ENCODE measurements at regions not wholly inside any gene's neighbourhood (a gene's known extent, or its start where the extent isn't known, plus 50 kb on each side); places are given as distances from the start of the nearest gene placed in this dataset.

DNA sequence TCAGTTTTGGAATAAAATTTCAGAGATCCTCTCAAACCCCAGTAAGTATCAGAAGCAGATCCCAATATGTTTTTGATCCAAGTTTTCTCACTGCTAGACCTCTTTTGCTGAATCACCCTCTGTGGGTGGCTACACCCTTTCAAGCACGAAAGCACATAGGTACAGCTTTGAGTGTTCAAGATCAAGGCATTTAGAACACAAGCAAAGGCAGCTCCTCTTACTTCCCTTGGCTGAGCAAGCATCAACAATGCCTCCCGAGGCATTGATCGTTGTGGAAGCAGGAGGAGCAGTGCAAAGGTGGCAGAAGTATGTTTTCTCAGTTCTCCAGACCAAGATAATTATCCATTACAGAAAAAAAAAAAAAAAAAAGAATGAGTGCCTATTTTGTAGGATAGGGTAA lies 72.0 kb upstream of the TSPAN7 start:
- Histone ChIP-seq H3K4me3 (ENCODE audit: low read depth in 2 of 2, low read length in 1 of 2) (no peak overlapping the region), H3K27me3 (ENCODE audit: insufficient read depth) (no peaks in the 10 kb centered on the region), H3K9ac (no peak overlapping the region), H3K79me2 (ENCODE audit: insufficient read depth) (no peaks in the 10 kb centered on the region), H3F3A (replicated peaks; ENCODE audit: insufficient read depth) (no peaks in the 10 kb centered on the region), H3K36me3 (replicated peaks in 1 of 2; ENCODE audit: control insufficient read depth in 1 of 2, insufficient read depth in 2 of 2, low read length in 1 of 2) (no peaks in the 10 kb centered on the region), H3K9me2 (no peaks in the 10 kb centered on the region), H3K4me1 (ENCODE audit: control insufficient read depth in 1 of 2, insufficient read depth in 2 of 2, low read depth in 1 of 2, low read length in 1 of 2) (peaks cover 0 to 3% of the 10 kb centered on the region in 2 experiments; a peak in 1 of 4 replicates), H3K27ac (ENCODE audit: low read depth in 2 of 2, low read length in 1 of 2) (no peak overlapping the region), H4K20me1 (ENCODE audit: insufficient read depth) (no peaks in the 10 kb centered on the region), H3K4me2 (no peak overlapping the region), H2AFZ (ENCODE audit: low read depth) (no peak overlapping the region), H3K9me3 (no peaks in the 10 kb centered on the region)
- TF ChIP-seq MXI1 (IDR thresholded peaks at IDR 0.05; ENCODE audit: low read depth, low read length), result no peak
- TF ChIP-seq, protein P1, sequence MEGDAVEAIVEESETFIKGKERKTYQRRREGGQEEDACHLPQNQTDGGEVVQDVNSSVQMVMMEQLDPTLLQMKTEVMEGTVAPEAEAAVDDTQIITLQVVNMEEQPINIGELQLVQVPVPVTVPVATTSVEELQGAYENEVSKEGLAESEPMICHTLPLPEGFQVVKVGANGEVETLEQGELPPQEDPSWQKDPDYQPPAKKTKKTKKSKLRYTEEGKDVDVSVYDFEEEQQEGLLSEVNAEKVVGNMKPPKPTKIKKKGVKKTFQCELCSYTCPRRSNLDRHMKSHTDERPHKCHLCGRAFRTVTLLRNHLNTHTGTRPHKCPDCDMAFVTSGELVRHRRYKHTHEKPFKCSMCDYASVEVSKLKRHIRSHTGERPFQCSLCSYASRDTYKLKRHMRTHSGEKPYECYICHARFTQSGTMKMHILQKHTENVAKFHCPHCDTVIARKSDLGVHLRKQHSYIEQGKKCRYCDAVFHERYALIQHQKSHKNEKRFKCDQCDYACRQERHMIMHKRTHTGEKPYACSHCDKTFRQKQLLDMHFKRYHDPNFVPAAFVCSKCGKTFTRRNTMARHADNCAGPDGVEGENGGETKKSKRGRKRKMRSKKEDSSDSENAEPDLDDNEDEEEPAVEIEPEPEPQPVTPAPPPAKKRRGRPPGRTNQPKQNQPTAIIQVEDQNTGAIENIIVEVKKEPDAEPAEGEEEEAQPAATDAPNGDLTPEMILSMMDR (IDR thresholded peaks at IDR 0.05), result no peak
- TF ChIP-seq SIN3A (IDR thresholded peaks at IDR 0.05; ENCODE audit: borderline replicate concordance, low read depth, low read length), result no peak
- no peak for TF ChIP-seq RCOR1 (IDR thresholded peaks at IDR 0.05; ENCODE audit: low read length)
- no peak for TF ChIP-seq RXRA (IDR thresholded peaks at IDR 0.05; ENCODE audit: borderline replicate concordance, low read depth)
- no peak for TF ChIP-seq TAF1 (IDR thresholded peaks at IDR 0.05; ENCODE audit: borderline replicate concordance, low read depth, low read length)
- no peak for TF ChIP-seq JUND (IDR thresholded peaks at IDR 0.05)
- TF ChIP-seq FOXJ3 (CRISPR knock-in tag; IDR thresholded peaks at IDR 0.05), result no peak
- TF ChIP-seq NFIC (IDR thresholded peaks at IDR 0.05; ENCODE audit: borderline replicate concordance), result no peak
- no peak for TF ChIP-seq EZH2phosphoT487 (IDR thresholded peaks at IDR 0.05; ENCODE audit: borderline replicate concordance, low read depth)
- TF ChIP-seq RFX5 (IDR thresholded peaks at IDR 0.05; ENCODE audit: low read length), result no peak
- TF ChIP-seq, protein P2, sequence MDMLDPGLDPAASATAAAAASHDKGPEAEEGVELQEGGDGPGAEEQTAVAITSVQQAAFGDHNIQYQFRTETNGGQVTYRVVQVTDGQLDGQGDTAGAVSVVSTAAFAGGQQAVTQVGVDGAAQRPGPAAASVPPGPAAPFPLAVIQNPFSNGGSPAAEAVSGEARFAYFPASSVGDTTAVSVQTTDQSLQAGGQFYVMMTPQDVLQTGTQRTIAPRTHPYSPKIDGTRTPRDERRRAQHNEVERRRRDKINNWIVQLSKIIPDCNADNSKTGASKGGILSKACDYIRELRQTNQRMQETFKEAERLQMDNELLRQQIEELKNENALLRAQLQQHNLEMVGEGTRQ (IDR thresholded peaks at IDR 0.05; ENCODE audit: borderline replicate concordance, low read depth, low read length), result no peak
- no peak for TF ChIP-seq ZBTB33 (IDR thresholded peaks at IDR 0.05; ENCODE audit: borderline replicate concordance, low read depth)
- no peak for TF ChIP-seq MEF2A (IDR thresholded peaks at IDR 0.05; ENCODE audit: borderline replicate concordance, low read depth)
- DNase-seq, result no peak
- 3% methylated on average over 3 of the region's 3 CpGs for WGBS (ENCODE audit: low lambda C conversion rate)
- POLR2A ChIA-PET, result no interaction called here
- CTCF ChIA-PET, result no interaction called here
